ENCODE measurements at regions not wholly inside any gene's neighbourhood (a gene's known extent, or its start where the extent isn't known, plus 50 kb on each side); places are given as distances from the start of the nearest gene placed in this dataset.
"Not testable (repeated sequence)": the region's sequence is repeated elsewhere in the genome, so short reads cannot be mapped to it uniquely, and the experiment has no call there.

DNA sequence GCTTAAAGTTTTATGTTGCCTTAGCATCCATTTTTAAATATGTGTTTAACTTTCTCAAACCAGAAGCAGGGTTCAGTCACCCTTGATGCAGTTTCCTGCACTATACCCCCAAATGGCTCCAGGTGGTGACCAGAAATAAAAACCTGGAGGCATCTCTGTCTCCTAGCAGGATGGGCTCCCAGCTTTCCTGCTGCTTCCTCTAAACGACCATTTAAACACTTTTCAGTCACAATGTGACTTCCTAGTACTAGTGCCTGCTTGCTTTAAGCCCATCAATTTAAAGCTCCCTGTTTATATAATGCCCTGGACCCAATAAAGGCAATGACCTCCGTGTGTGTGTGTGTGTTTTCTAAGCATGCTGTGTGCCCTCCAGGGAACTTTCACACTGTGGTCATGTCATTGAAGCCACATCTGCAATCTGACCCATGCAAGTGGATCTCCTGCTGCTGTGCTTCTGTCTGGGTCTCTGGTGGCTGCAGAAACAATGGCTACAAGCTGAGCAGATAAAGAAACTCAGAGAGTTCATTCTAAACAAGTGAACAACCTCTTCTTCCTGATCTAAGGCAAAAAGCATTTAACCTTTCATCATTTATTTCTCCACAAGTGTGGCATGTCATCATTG is 175.3 kb downstream of the SPATA31A6 start:
- not testable (repeated sequence) for H3K27ac ChIP-seq; H3K4me1 ChIP-seq (ENCODE audit: control insufficient read depth in 1 of 2, low read depth in 2 of 2); H3K27me3 ChIP-seq (replicated peaks; ENCODE audit: insufficient read depth); H3K36me3 ChIP-seq; ATAC-seq (ENCODE audit: insufficient number of reproducible peaks, low FRiP score, low read depth); DNase-seq (ENCODE audit: low spot score); H3K4me3 ChIP-seq; H3K9me3 ChIP-seq

DNA sequence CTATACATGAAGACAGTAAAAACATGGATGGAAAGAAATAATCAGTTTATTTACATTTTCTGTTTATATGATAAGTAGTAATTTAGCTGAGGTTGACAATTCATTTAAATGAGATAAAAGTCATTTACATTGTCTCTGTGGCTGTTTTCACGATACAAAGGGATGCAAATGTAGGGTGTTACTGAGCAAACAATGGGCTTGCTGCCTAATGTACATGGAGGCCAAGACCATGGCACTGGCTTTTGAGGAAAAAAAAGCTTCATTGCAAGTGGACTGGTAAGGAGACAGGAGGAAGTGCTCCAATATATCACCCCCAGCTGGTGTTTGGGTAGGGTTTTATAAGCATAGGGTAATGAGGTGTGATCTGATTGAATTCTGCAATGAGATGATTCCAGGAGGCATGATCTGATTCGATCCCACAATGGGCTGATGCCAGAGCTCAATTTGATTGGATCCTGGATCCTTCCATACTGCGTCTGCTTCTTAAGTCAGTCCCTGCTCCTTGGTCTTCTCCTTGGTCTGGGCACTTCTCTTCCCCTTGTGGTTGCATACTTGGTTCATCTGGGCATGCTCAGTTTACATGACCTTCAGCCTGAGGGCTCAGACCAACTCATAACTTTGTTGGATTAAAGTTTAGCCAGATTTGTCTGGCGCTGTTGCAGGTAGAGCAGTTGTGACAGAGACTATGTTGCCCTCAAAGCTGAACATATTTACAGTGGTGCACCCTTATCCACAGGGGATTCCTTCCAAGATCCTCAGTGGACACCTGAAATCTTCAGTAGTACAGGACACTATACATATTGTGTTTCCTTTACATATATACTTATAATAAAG is 181.2 kb downstream of the SPATA31A6 start:
- H3K9me3 ChIP-seq; H3K4me3 ChIP-seq; DNase-seq (ENCODE audit: low spot score); H3K4me1 ChIP-seq (ENCODE audit: control insufficient read depth in 1 of 2, low read depth in 2 of 2); H3K27ac ChIP-seq; H3K36me3 ChIP-seq; H3K27me3 ChIP-seq (replicated peaks; ENCODE audit: insufficient read depth); ATAC-seq (ENCODE audit: insufficient number of reproducible peaks, low FRiP score, low read depth): not testable (repeated sequence)

DNA sequence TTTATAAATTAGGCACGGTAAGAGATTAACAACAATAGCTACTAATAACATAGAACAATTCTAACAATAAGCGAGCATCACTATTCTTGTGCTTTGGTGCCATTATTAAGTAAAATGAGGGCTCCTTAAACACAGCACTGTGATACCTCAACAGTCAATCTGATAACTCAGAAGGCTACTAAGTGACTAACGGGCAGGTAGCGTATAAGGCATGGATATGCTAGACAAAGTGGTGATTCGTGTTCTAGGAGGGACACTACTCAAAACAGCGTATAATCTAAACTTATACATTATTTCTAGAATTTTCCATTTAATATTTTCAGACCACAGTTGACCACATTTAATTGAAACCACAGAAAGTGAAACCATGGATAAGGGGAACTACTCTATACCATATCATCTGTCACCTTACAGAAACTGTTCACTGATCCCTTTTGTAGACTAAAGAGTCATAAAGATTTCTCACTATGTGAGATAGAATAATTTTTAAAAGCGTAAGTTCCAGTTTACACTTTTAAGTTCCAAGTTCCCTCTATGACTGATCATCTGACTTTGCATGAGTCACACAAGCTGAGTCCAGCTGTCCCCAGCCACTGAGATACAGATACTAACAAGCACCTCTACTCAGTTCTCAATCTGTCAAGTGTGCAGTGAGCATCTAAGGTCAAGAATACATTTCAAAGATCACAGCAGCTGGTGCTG is 181.9 kb downstream of the SPATA31A6 start:
- H3K27me3 ChIP-seq (replicated peaks; ENCODE audit: insufficient read depth); H3K27ac ChIP-seq; ATAC-seq (ENCODE audit: insufficient number of reproducible peaks, low FRiP score, low read depth); H3K36me3 ChIP-seq; H3K4me1 ChIP-seq (ENCODE audit: control insufficient read depth in 1 of 2, low read depth in 2 of 2); H3K9me3 ChIP-seq; DNase-seq (ENCODE audit: low spot score); H3K4me3 ChIP-seq: not testable (repeated sequence)

DNA sequence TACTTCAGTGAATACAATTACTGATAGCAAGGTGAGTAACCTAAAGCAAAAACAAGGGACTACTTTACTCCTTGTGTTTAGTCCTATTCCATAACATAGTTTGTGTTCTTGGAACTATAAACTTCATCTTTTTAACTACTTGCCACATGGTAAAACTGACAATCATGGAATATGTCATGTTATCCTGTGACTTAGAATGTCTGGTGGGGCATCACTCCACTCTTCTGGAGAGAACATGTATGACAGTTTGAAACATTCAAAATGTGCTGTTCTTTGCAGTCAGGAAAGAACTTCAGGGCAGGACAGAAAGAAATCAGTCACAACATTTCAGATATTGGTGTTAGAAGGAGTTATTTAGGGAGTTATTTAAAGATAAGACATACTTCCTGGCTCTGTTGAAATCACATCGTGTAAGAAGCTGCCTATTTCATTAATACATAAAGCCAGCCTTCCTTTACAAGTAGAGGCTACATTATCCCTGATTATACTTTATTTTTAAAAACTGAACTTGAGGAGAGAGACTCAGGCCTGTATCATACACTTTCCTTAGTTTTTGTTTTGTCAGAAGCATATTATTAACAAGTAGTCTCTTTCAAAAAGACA is 184.9 kb downstream of the SPATA31A6 start:
- ATAC-seq (ENCODE audit: insufficient number of reproducible peaks, low FRiP score, low read depth); H3K27ac ChIP-seq; H3K4me1 ChIP-seq (ENCODE audit: control insufficient read depth in 1 of 2, low read depth in 2 of 2); DNase-seq (ENCODE audit: low spot score); H3K4me3 ChIP-seq; H3K27me3 ChIP-seq (replicated peaks; ENCODE audit: insufficient read depth); H3K36me3 ChIP-seq; H3K9me3 ChIP-seq: not testable (repeated sequence)

DNA sequence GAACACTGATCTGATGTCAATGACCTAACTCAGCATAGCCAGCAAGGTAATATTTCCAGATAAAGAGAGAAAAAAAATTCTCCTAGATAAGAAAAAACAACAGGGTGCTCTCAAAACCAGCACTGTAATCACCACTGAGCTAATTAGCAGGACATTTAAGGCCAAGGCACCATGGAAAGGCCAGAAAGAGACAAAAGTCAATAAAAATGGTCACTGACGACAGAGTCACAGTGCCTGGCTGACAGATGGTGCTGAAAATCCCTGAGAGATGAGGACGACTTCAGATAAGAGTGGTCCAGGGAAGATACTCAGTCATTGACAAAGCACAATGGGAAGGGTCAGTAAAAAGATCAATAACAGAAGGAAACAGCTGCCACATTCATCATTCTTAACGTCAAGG is 186.7 kb downstream of the SPATA31A6 start:
- H3K4me3 ChIP-seq; H3K27ac ChIP-seq; DNase-seq (ENCODE audit: low spot score): not testable (repeated sequence)

DNA sequence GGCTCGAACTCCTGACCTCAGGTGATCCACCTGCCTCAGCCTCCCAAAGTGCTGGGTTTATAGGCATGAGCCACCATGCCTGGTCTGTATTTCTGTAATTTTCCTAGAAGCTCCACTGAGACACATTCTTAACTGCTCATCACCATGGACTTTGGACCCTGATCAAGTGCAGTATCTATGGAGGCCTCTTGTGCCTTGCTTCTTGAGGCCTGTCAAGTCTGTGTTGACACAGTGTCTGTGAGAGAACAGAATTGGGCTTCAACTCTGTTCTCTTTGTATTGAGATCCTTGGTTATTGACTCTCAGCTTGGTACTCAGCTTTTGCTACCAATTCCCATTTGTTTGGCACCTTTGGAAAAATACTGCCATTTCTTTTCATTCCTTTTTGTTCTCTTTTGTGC is 188.0 kb downstream of the SPATA31A6 start:
- not testable (repeated sequence) for H3K36me3 ChIP-seq; H3K9me3 ChIP-seq; DNase-seq (ENCODE audit: low spot score); H3K4me3 ChIP-seq; ATAC-seq (ENCODE audit: insufficient number of reproducible peaks, low FRiP score, low read depth); H3K27me3 ChIP-seq (replicated peaks; ENCODE audit: insufficient read depth); H3K4me1 ChIP-seq (ENCODE audit: control insufficient read depth in 1 of 2, low read depth in 2 of 2); H3K27ac ChIP-seq

More for the DNA sequence above, 186.7 kb downstream of the SPATA31A6 start:
- not testable (repeated sequence) for H3K36me3 ChIP-seq; H3K4me1 ChIP-seq (ENCODE audit: control insufficient read depth in 1 of 2, low read depth in 2 of 2); H3K9me3 ChIP-seq; ATAC-seq (ENCODE audit: insufficient number of reproducible peaks, low FRiP score, low read depth); H3K27me3 ChIP-seq (replicated peaks; ENCODE audit: insufficient read depth)

DNA sequence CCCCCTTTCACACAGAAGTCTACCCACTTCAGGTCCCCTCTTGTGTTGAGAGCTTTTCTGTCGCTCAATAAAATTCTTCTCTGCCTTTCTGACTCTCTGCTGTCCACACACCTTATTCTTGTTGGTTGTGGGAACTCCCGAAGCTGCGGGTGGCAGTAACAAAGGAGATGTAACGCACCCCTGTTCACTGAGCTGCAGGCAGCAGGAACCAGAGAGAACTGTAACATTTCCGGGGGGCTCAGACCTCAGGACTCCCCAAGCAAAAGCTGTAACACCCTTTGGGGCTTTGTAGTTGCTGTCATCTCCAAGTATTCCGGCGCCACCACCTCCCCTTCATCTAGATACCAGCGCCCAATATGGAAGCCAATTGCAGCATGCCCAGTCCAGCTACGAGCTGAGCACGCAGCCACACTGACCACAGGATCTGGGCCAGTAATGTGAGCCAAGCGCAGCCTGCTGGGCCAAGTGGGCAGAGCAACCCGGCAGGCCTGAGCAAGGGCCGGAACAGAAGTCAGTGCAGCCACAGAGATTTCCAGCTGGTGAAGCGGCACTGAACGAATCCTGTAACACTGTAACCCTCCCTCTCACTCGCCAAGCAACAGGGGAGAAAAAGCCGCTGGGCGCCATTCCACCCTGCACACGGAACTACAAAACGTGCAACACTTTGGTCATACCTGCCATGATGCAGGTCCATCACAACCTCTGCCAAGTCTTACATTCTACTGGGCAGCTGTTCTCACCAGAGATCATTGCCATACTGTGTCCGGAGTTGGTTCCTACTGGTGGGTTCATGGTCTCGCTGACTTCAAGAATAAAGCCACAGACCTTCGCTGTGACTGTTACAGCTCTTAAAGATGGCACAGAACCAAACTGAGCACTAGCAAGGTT is 194.3 kb downstream of the SPATA31A6 start:
- not testable (repeated sequence) for H3K9me3 ChIP-seq; H3K36me3 ChIP-seq; ATAC-seq (ENCODE audit: insufficient number of reproducible peaks, low FRiP score, low read depth); H3K27me3 ChIP-seq (replicated peaks; ENCODE audit: insufficient read depth); DNase-seq (ENCODE audit: low spot score); H3K27ac ChIP-seq; H3K4me1 ChIP-seq (ENCODE audit: control insufficient read depth in 1 of 2, low read depth in 2 of 2); H3K4me3 ChIP-seq

DNA sequence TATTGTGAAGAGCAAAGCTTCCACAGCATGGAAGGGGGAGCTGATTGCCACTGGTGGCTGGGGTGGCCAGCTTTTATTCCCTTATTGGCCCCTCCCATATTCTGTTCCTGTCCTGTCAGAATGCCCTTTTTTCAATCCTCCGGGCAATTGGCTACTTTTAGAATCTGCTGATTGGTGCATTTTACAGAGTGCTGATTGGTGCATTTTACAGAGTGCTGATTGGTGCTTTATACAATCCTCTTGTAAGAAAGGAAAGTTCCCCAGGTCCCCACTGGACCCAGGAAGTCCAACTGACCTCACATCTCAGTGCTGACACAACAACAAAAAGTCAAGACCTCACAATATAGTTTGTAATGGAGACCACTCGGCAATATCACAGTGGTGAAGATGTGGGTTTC is 195.0 kb downstream of the SPATA31A6 start:
- no peaks in the 10 kb centered on the region for H3K36me3 ChIP-seq
- ATAC-seq (ENCODE audit: insufficient number of reproducible peaks, low FRiP score, low read depth), result no peak
- H3K9me3 ChIP-seq, result no peaks in the 10 kb centered on the region
- no peak for DNase-seq (ENCODE audit: low spot score)
- no peaks in the 10 kb centered on the region for H3K27me3 ChIP-seq (replicated peaks; ENCODE audit: insufficient read depth)
- no peak overlapping the region for H3K27ac ChIP-seq
- no peak overlapping the region for H3K4me3 ChIP-seq
- no peaks in the 10 kb centered on the region for H3K4me1 ChIP-seq (ENCODE audit: control insufficient read depth in 1 of 2, low read depth in 2 of 2)
- TF ChIP-seq, protein P1, sequence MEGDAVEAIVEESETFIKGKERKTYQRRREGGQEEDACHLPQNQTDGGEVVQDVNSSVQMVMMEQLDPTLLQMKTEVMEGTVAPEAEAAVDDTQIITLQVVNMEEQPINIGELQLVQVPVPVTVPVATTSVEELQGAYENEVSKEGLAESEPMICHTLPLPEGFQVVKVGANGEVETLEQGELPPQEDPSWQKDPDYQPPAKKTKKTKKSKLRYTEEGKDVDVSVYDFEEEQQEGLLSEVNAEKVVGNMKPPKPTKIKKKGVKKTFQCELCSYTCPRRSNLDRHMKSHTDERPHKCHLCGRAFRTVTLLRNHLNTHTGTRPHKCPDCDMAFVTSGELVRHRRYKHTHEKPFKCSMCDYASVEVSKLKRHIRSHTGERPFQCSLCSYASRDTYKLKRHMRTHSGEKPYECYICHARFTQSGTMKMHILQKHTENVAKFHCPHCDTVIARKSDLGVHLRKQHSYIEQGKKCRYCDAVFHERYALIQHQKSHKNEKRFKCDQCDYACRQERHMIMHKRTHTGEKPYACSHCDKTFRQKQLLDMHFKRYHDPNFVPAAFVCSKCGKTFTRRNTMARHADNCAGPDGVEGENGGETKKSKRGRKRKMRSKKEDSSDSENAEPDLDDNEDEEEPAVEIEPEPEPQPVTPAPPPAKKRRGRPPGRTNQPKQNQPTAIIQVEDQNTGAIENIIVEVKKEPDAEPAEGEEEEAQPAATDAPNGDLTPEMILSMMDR (IDR thresholded peaks at IDR 0.05), result no peak

DNA sequence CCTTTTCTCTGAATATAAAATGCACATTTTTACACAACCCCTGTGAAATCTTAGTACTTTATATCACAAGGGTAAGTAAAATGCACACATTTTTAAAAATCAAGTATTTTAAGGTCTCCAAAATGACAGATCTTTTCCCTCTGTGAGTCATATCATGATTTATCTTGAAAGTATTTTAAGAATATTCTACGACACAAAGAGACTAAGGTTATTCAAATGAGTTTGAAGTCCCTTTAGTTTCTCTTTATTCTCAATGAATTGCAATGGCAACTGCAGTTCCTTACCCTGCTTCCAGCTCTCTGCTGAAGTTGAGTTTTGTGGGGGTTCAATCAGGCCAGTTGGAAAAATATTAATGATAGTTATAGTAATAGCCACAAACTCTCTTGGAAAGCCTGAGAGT is 196.1 kb downstream of the SPATA31A6 start:
- H3K36me3 ChIP-seq; ATAC-seq (ENCODE audit: insufficient number of reproducible peaks, low FRiP score, low read depth); H3K27ac ChIP-seq; DNase-seq (ENCODE audit: low spot score); H3K4me1 ChIP-seq (ENCODE audit: control insufficient read depth in 1 of 2, low read depth in 2 of 2); H3K9me3 ChIP-seq; H3K4me3 ChIP-seq; H3K27me3 ChIP-seq (replicated peaks; ENCODE audit: insufficient read depth): not testable (repeated sequence)

DNA sequence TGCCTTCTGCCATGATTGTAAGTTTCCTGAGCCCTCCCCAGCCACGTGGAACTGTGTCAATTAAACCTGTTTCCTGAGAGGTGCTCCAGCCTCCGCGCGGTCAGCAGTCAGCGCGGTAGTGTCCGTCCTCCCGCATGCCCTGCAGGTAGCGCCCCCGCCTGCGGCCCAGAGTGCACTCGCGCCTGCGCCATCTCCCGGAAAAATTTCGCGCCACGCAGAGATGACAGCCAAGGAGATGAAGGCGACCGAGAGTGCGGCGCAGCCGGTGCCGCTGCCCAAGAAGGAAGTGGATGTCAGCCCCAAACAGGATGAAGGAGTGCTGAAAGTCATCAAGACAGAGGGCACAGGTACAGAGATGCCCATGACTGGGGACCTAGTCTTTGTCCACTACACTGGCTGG is 201.1 kb downstream of the SPATA31A6 start:
- peaks cover 7 to 15% of the 10 kb centered on the region in 2 donors for H3K4me1 ChIP-seq (ENCODE audit: control insufficient read depth in 1 of 2, low read depth in 2 of 2)
- not testable (repeated sequence) for H3K4me3 ChIP-seq; H3K27me3 ChIP-seq (replicated peaks; ENCODE audit: insufficient read depth); ATAC-seq (ENCODE audit: insufficient number of reproducible peaks, low FRiP score, low read depth); DNase-seq (ENCODE audit: low spot score); H3K27ac ChIP-seq; H3K9me3 ChIP-seq; H3K36me3 ChIP-seq
